ENCODE measurements at regions not wholly inside any gene's neighbourhood (a gene's known extent, or its start where the extent isn't known, plus 50 kb on each side); places are given as distances from the start of the nearest gene placed in this dataset.

GRCh38 chr13:64505336-64505910 lies 2724.7 kb downstream of the PCDH9 start (continued):
- TF ChIP-seq PBX3 (IDR thresholded peaks at IDR 0.05; ENCODE audit: insufficient replicate concordance, low read depth, low read length) (no peak), ZBED1 (IDR thresholded peaks at IDR 0.05; ENCODE audit: borderline replicate concordance) (no peak), KDM1A (IDR thresholded peaks at IDR 0.05; ENCODE audit: borderline replicate concordance) (no peak)

- no peak for ATAC-seq
- no peaks in the 10 kb centered on the region for H3K79me2 ChIP-seq (ENCODE audit: control insufficient read depth, insufficient read depth, low read length)
- H3K4me1 ChIP-seq (ENCODE audit: control insufficient read depth, insufficient read depth, low read length), result no peaks in the 10 kb centered on the region
- ChIA-PET RAD21 (ENCODE audit: unreplicated experiment) (no interaction called here), CTCF (no interaction called here), SMC1A (ENCODE audit: uncharacterized antibody, unreplicated experiment) (no interaction called here), POLR2A (no interaction called here)
- no peaks in the 10 kb centered on the region for H3K36me3 ChIP-seq (ENCODE audit: control insufficient read depth in 2 of 2, insufficient read depth in 2 of 2, low read length in 1 of 2)
- no peaks in the 10 kb centered on the region for H4K20me1 ChIP-seq (ENCODE audit: control insufficient read depth, insufficient read depth)
- intact Hi-C loops (cut with micrococcal nuclease; ENCODE audit: unreplicated experiment) (no loop called here), in situ Hi-C loops (cut with MboI) (no loop called here)
- no peak overlapping the region for H3K27ac ChIP-seq (ENCODE audit: control insufficient read depth, insufficient read depth)
- no peak for FAIRE-seq
- DNase-seq (ENCODE audit: low read depth, low spot score), result no peak
- no TSS peak for BruUV-seq (replicated peaks)
- no peak overlapping the region for H3K4me2 ChIP-seq (ENCODE audit: control insufficient read depth, insufficient read depth)
- no peaks in the 10 kb centered on the region for H3K27me3 ChIP-seq (replicated peaks in 1 of 2; ENCODE audit: control insufficient read depth in 2 of 2, insufficient read depth in 2 of 2, low read length in 1 of 2)
- no peak overlapping the region for H3K9ac ChIP-seq (ENCODE audit: control insufficient read depth, insufficient read depth, low read length)
- H2AFZ ChIP-seq (ENCODE audit: control insufficient read depth, low read depth, low read length), result no peak overlapping the region
- H3K9me3 ChIP-seq (replicated peaks; ENCODE audit: control insufficient read depth, insufficient read depth, low read length), result no peaks in the 10 kb centered on the region
- no peak overlapping the region for H3K4me3 ChIP-seq
- TF ChIP-seq KAT2A (conservative IDR thresholded peaks at IDR 0.05; ENCODE audit: control insufficient read depth, low read depth, low read length) (no peak), BCL3 (IDR thresholded peaks at IDR 0.05; ENCODE audit: borderline replicate concordance, insufficient read depth, low read depth, low read length, poor library complexity, severe bottlenecking) (no peak), NRF1 (conservative IDR thresholded peaks at IDR 0.05; ENCODE audit: low read depth, low read length) (no peak), MEF2B (IDR thresholded peaks at IDR 0.05; ENCODE audit: partially characterized antibody, poor library complexity, severe bottlenecking) (no peak), ATF7 (IDR thresholded peaks at IDR 0.05; ENCODE audit: low read depth) (no peak), ZNF622 (IDR thresholded peaks at IDR 0.05) (no peak), USF2 (IDR thresholded peaks at IDR 0.05; ENCODE audit: borderline replicate concordance, low read depth, low read length) (no peak), NFYB (IDR thresholded peaks at IDR 0.05; ENCODE audit: insufficient read depth, low read depth, low read length) (no peak), FOXK2 (IDR thresholded peaks at IDR 0.05) (no peak), ZNF687 (IDR thresholded peaks at IDR 0.05) (no peak)
Observed at GRCh38 chr13:64488731-64489130, 2741.4 kb downstream of the PCDH9 start.
